Stimulated activated CD4-positive, alpha-beta T cell treated with anti-CD3 and anti-CD28 coated beads, Interleukin-12 subunit alpha, Interleukin-12 subunit beta, amount 100 ng/mL, for 48 hours (primary cell): ENCODE measurements at regions not wholly inside any gene's neighbourhood (a gene's known extent, or its start where the extent isn't known, plus 50 kb on each side); places are given as distances from the start of the nearest gene placed in this dataset.
"Not testable (repeated sequence)": the region's sequence is repeated elsewhere in the genome, so short reads cannot be mapped to it uniquely, and the experiment has no call there.

Source experiments
- DNase-seq, 3 donors: peaks; one replicate each; pipeline ENCODE4 v3.0.0-alpha.2; 2020; ENCODE audit warnings: low read depth in 2 of 3, low spot score in 1 of 3

- no peak for DNase-seq
Measured at GRCh38 chr17:6259899-6260298, 175.0 kb downstream of the AIPL1 start.

- DNase-seq = no peak
Measured at GRCh38 chr17:6257336-6257735, 177.6 kb downstream of the AIPL1 start.

GRCh38 chr17:6255322-6255721 is 179.6 kb downstream of the AIPL1 start:
- DNase-seq = no peak

- DNase-seq = no peak
Measured at GRCh38 chr17:6254036-6254435, 180.9 kb downstream of the AIPL1 start.

- not testable (repeated sequence) for DNase-seq
Measured at GRCh38 chr17:6251640-6252039, 181.5 kb downstream of the WSCD1 start.

- DNase-seq = no peak
Measured at GRCh38 chr17:6249732-6250131, 179.6 kb downstream of the WSCD1 start.

- no peak for DNase-seq
Measured at GRCh38 chr17:6248061-6248460, 177.9 kb downstream of the WSCD1 start.

- DNase-seq = no peak
Measured at GRCh38 chr17:6245301-6246177, 175.4 kb downstream of the WSCD1 start.

- DNase-seq = no peak
Measured at GRCh38 chr17:6244796-6245195, 174.6 kb downstream of the WSCD1 start.

GRCh38 chr17:6244253-6244652 is 174.1 kb downstream of the WSCD1 start:
- no peak for DNase-seq

- no peak for DNase-seq
Measured at GRCh38 chr17:6243186-6243585, 173.0 kb downstream of the WSCD1 start.

GRCh38 chr17:6241996-6242395 is 171.8 kb downstream of the WSCD1 start:
- no peak for DNase-seq

- DNase-seq = no peak
Measured at GRCh38 chr17:6241381-6241780, 171.2 kb downstream of the WSCD1 start.

GRCh38 chr17:6240601-6241000 is 170.4 kb downstream of the WSCD1 start:
- no peak for DNase-seq

- no peak for DNase-seq
Measured at GRCh38 chr17:6240001-6240400, 169.8 kb downstream of the WSCD1 start.

GRCh38 chr17:6239241-6239798 is 169.1 kb downstream of the WSCD1 start:
- no peak for DNase-seq

- no peak for DNase-seq
Measured at GRCh38 chr17:6233856-6234255, 163.7 kb downstream of the WSCD1 start.

- DNase-seq = no peak
Measured at GRCh38 chr17:6233339-6233738, 163.2 kb downstream of the WSCD1 start.

- no peak for DNase-seq
Measured at GRCh38 chr17:6232732-6233101, 162.5 kb downstream of the WSCD1 start.

GRCh38 chr17:6231886-6232731 is 161.9 kb downstream of the WSCD1 start:
- no peak for DNase-seq

GRCh38 chr17:6231465-6231864 is 161.3 kb downstream of the WSCD1 start:
- DNase-seq = no peak

- DNase-seq = no peak
Measured at GRCh38 chr17:6218333-6218732, 148.2 kb downstream of the WSCD1 start.
